ENCODE measurements at regions not wholly inside any gene's neighbourhood (a gene's known extent, or its start where the extent isn't known, plus 50 kb on each side); places are given as distances from the start of the nearest gene placed in this dataset.
A peak's percentile ranks its signal among the peaks of the same experiment; 100 is the strongest.

GRCh38 chr10:6665847-6666246, 85.8 kb upstream of the PRKCQ start (continued):
- no peak for TF ChIP-seq KLF13 (CRISPR knock-in tag; IDR thresholded peaks at IDR 0.05)
- TF ChIP-seq NR2F1 (CRISPR knock-in tag; IDR thresholded peaks at IDR 0.05): no peak

GRCh38 chr10:6660460-6660859, 80.4 kb upstream of the PRKCQ start:
- ATAC-seq: no peak
- Histone ChIP-seq H3K36me3 (replicated peaks in 1 of 2; ENCODE audit: control insufficient read depth in 1 of 2, insufficient read depth in 2 of 2, low read length in 2 of 2) (no peaks in the 10 kb centered on the region), H3K4me2 (ENCODE audit: low read depth, low read length) (no peak overlapping the region), H3K27me3 (ENCODE audit: control insufficient read depth in 1 of 2, insufficient read depth in 2 of 2, low read length in 2 of 2) (no peaks in the 10 kb centered on the region), H3K9me3 (ENCODE audit: low read length) (no peaks in the 10 kb centered on the region), H3K9ac (ENCODE audit: insufficient read depth, low read depth, low read length) (no peak overlapping the region), H3K27ac (ENCODE audit: extremely low read length, insufficient read depth, low read length) (no peak overlapping the region), H3K79me2 (ENCODE audit: insufficient read depth, low read length) (no peaks in the 10 kb centered on the region), H3K4me1 (ENCODE audit: insufficient read depth, low read length) (no peaks in the 10 kb centered on the region), H4K20me1 (ENCODE audit: insufficient read depth, low read length) (no peaks in the 10 kb centered on the region), H3K4me3 (replicated peaks in 1 of 3; ENCODE audit: insufficient read depth in 1 of 3, low read depth in 2 of 3, low read length in 3 of 3) (no peak overlapping the region), H2AFZ (ENCODE audit: low read length) (no peak overlapping the region)
- FAIRE-seq: no peak
- no TSS peak for BruUV-seq (replicated peaks)
- POLR2A ChIA-PET: no interaction called here
- DNase-seq (ENCODE audit: low spot score): no peak
- CTCF ChIA-PET (ENCODE audit: low intra/inter-chr PET ratio, low total read pairs): no interaction called here
- TF ChIP-seq HCFC1 (IDR thresholded peaks at IDR 0.05; ENCODE audit: low read depth, low read length) (no peak), ATM (IDR thresholded peaks at IDR 0.05; ENCODE audit: borderline replicate concordance) (no peak), KMT2A (CRISPR knock-in tag; IDR thresholded peaks at IDR 0.05) (no peak), ZNF530 (CRISPR knock-in tag; IDR thresholded peaks at IDR 0.05; ENCODE audit: low read depth) (no peak), MXD3 (CRISPR knock-in tag; IDR thresholded peaks at IDR 0.05) (no peak), RBM22 (optimal IDR thresholded peaks at IDR 0.05; ENCODE audit: low read length) (no peak), CHCHD3 (CRISPR knock-in tag; IDR thresholded peaks at IDR 0.05) (no peak), ZFP36L1 (CRISPR knock-in tag; IDR thresholded peaks at IDR 0.05) (no peak), MAFK (conservative IDR thresholded peaks at IDR 0.05 in 1 of 2, IDR thresholded peaks at IDR 0.05 in 1 of 2; ENCODE audit: low read length in 2 of 2) (peak; percentile 88 to 92), TRAFD1 (CRISPR knock-in tag; IDR thresholded peaks at IDR 0.05; ENCODE audit: borderline replicate concordance) (no peak), SRSF1 (optimal IDR thresholded peaks at IDR 0.05; ENCODE audit: low read depth, low read length) (no peak), ZNF589 (CRISPR knock-in tag; conservative IDR thresholded peaks at IDR 0.05) (no peak), MAFF (IDR thresholded peaks at IDR 0.05; ENCODE audit: low read depth, low read length) (peak; percentile 89), ZSCAN12 (CRISPR knock-in tag; IDR thresholded peaks at IDR 0.05) (no peak), NFIB (CRISPR knock-in tag; IDR thresholded peaks at IDR 0.05; ENCODE audit: borderline replicate concordance) (no peak), ZSCAN9 (CRISPR knock-in tag; IDR thresholded peaks at IDR 0.05; ENCODE audit: borderline replicate concordance) (no peak)
- in situ Hi-C loops (cut with HindIII; ENCODE audit: extremely low pct_ligation_motif_present, low pct_unique_long_range_greater_than_20kb): no loop called here
- 17% methylated on average over 2 of the region's 2 CpGs for WGBS (ENCODE audit: low lambda C conversion rate)
- intact Hi-C loops (cut with micrococcal nuclease; ENCODE audit: unreplicated experiment): no loop called here
